Urinary bladder (tissue), 3 donors: ENCODE measurements at regions not wholly inside any gene's neighbourhood (a gene's known extent, or its start where the extent isn't known, plus 50 kb on each side); places are given as distances from the start of the nearest gene placed in this dataset.

Experiments
- DNase-seq: peaks from one replicate; pipeline ENCODE4 v3.0.0-alpha.2; 2015; ENCODE audit errors: extremely low spot score
- H3K27ac ChIP-seq: one replicate; pipeline ENCODE4 v1.5.1; 2013; ENCODE audit warnings: low read depth, mild to moderate bottlenecking, moderate library complexity
- H3K36me3 ChIP-seq: one replicate; pipeline ENCODE4 v1.6.1; 2013; ENCODE audit warnings: mild to moderate bottlenecking, moderate library complexity; ENCODE audit not compliant: insufficient read depth
- H3K4me1 ChIP-seq: one replicate; pipeline ENCODE4 v1.6.1; 2013; ENCODE audit warnings: mild to moderate bottlenecking, moderate library complexity; ENCODE audit not compliant: insufficient read depth
- H3K4me3 ChIP-seq: one replicate; pipeline ENCODE4 v1.5.1; 2013; ENCODE audit warnings: low read depth, low read length
- WGBS: extraction: QIAGEN DNeasy Blood & Tissue Kit; methylation state at CpG from one replicate; pipeline ENCODE4 v1.1.7; 2013; 5-methylcytosine and 5-hydroxymethylcytosine counted together
- donor health status: healthy with polysubstance abuse.
- donor health status: healthy.

DNA sequence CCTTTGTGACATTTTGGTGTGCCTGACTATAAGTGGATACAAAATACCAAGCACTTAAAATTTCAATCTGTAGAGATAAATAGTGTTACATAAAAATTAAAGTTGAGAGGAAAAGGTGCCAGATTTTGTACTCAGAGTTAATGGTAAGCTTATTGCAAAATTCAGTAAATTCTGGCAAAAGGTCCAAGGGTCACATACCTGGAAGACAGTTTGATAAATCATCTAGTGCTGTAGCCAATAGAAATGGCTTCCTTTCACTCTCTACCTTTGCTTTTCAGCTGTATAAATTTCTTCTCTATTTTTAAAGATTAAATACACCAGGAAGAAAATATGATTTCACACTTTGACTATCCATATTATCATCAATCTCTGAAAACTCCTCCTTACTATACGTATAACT is 690.2 kb upstream of the NRSN1 start:
- Histone ChIP-seq H3K27ac (no peak overlapping the region), H3K4me1 (no peaks in the 10 kb centered on the region), H3K4me3 (no peak overlapping the region), H3K36me3 (no peaks in the 10 kb centered on the region)
- no peak for DNase-seq
- 99% methylated on average over 1 of the region's 1 CpG for WGBS

DNA sequence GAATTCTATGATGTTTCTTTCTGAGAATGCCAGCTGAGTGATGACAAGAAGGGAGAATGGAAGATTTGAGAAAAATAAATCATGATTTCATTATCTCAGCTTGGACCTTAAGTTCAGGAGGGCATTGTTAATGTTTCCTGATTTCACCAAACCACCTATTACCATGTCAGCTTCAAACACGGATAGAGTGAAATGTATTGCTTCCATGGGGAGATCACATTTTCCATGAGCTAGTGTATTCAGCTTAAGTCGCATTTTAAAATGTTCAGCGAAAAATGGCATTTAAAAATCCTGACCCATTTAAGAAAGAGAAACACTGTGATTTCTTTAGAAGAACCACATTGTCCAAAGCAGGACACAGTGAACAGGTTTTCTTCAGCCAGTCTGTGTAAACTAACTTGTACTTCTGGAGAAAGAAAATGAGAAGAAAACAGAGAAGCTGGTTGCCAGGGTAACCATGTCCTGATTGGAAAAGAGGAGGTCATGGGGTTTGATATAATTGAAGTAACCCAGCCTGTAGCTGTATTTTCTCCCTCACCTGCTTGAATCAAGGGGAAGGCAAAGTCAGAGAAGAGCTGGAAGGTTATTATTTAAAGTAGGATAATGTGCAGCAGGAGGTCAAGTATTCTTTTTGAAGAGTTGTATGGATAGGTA is 684.1 kb upstream of the NRSN1 start:
- no peak overlapping the region for H3K27ac ChIP-seq
- H3K4me3 ChIP-seq, result no peak overlapping the region
- DNase-seq, result no peak
- H3K4me1 ChIP-seq, result no peaks in the 10 kb centered on the region
- 87% methylated on average over 3 of the region's 3 CpGs for WGBS
- H3K36me3 ChIP-seq, result no peaks in the 10 kb centered on the region

DNA sequence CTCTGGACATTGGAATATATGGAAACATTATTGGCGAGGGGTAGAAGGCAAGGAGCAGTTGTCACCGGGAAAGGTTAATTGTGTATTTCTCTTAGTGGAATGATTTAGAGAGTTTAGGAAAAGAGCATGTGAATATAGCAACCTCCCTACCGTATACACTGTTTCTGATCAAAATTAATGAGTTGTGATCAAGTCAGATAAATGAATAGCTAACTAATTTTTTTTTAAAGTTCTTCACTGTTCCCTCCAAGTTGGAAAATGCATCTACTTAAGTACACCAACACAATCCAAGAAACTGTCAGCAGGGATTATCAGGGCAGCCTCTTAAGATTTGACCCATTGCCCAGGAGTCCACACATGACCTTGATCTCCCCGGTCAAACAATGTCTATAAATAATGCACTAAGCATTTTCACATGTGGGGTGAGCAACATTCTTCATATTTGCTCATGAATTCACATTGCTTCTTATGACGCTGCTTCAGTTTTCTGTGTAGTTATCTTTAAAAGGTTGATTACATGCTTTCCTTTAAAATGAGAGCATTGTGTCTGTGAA is 680.8 kb upstream of the NRSN1 start:
- peak; percentile 53 for DNase-seq
- no peak overlapping the region for H3K27ac ChIP-seq
- H3K36me3 ChIP-seq, result no peaks in the 10 kb centered on the region
- no peaks in the 10 kb centered on the region for H3K4me1 ChIP-seq
- 50% methylated on average over 5 of the region's 5 CpGs for WGBS
- no peak overlapping the region for H3K4me3 ChIP-seq

DNA sequence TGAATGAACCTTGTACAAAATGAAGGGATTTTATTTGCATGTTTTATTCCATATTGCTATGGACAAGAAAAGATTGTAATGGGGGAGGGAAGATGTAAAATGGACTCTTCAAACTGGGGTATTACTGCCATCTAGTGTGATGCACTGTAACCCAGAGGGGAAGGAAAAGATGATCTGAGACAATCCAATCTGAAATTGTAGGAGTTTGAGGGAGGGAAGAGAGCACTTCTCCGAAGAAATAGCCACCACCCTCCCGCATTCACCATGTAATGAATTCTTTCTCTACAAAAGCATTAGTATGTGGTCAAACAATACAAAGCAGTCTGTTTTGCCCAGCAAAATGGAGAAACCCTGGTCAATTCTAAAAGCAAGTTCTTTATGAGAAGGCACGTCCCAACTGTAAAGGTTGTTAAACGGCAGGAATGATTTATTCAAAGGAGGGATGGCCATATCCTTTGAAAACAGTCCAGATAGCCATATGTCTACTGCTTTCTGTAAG is 679.5 kb upstream of the NRSN1 start:
- no peak overlapping the region for H3K4me3 ChIP-seq
- no peak overlapping the region for H3K27ac ChIP-seq
- H3K36me3 ChIP-seq, result no peaks in the 10 kb centered on the region
- no peaks in the 10 kb centered on the region for H3K4me1 ChIP-seq
- 42% methylated on average over 4 of the region's 4 CpGs for WGBS
- DNase-seq, result peak; percentile 70

DNA sequence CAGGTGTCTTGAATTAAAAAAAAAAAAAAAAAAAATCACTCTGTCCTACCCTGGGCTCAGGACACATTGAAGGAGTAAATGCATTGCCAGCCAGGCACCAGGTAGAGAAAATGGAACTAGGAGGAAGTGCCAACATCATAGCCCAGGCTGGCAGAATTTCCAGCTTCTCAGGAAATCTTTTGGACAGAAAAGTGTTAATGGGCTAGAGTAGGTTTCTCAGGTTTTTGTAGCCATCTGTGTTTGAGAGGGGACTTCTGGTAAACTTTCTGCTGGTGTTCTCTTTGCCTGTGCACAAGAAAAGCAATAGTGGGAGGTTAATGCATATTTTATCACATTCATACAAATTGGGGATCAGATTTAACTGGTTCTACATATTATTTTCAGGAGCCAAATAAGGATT is 678.3 kb upstream of the NRSN1 start:
- Histone ChIP-seq H3K27ac (no peak overlapping the region), H3K36me3 (no peaks in the 10 kb centered on the region), H3K4me3 (no peak overlapping the region), H3K4me1 (no peaks in the 10 kb centered on the region)
- DNase-seq, result no peak

DNA sequence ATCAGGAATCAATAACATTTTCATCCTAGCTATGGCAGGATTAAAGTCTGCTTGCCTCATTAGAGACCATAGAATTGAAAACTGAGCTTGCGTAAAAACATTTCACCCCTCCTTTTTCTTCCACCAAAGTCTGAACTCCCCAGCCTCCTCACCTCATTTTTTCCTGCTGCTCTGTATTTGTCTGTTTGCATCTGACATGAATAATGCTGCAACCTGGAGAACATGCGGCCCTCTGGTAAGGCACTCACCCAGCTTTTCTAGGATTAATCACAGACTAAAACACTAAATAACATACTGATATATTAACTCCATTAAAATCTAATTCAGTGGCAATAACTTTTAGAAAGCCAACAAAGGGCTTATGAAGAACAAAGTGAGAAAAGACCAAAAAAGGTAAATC is 677.7 kb upstream of the NRSN1 start:
- Histone ChIP-seq H3K4me1 (no peaks in the 10 kb centered on the region), H3K4me3 (no peak overlapping the region), H3K36me3 (no peaks in the 10 kb centered on the region), H3K27ac (no peak overlapping the region)
- DNase-seq, result no peak
- WGBS, result 94% methylated on average over 2 of the region's 2 CpGs

DNA sequence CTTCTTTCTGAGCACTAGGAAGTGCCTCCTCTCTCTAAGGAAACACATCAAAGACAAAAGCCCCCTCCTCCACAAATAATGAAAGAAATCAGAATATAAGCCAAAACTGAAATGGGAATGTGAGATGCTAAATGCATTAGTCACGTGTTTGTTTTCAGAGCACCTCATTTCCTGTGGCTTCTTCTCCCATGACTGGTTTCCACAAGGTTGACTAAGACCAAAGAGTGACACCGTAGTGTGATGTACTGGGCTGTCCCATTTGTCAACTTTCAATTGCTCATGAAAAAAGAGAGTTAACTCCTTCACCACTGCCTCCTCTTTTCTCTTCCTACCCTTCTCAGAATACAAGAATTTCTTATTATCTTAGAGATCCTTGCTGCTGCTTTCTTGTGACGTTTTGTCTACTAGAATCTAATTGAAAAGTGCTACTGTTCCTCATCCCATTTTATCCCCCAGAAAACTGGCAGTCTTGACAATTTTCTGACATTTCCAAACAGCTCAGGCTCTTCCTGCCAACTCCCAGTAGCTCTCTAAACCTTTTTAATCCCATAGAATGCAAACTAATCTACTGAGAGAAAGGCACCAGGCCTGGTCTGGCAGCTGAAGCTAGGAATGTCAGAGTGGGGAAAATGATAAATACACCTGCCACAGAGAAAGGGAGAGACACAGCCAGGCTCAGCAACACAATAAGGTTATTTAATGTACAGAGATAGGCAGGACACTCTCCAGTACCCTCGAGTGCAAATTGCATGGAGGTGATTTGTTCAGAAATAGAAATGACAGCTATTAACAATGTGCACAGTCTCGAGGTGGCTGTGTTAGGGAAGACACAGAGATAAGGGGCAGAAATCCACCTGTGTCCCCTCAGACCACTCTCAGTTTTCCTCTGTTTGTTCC is 671.7 kb upstream of the NRSN1 start:
- no peak for DNase-seq
- Histone ChIP-seq H3K4me1 (no peaks in the 10 kb centered on the region), H3K27ac (no peak overlapping the region), H3K36me3 (no peaks in the 10 kb centered on the region), H3K4me3 (no peak overlapping the region)
- 67% methylated on average over 5 of the region's 5 CpGs for WGBS

DNA sequence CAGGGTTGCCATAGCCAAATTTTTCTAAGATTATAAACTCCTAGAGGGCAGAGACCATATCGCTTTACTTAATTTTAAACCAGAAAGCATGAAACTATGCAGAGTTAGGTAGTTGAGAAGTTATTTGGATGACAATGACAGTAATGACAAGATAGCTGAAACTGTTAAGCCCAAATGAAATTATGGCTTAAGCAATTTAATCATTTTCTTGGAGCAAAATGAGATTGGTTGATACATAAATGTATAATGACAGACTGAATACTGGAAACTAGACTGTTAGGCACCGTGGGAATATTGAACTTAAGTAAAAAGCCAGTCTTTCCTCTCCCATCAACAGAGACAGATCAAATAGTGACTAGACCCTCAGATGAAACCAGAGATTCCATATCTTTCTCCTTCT is 670.3 kb upstream of the NRSN1 start:
- no peaks in the 10 kb centered on the region for H3K36me3 ChIP-seq
- H3K27ac ChIP-seq, result no peak overlapping the region
- DNase-seq, result no peak
- no peaks in the 10 kb centered on the region for H3K4me1 ChIP-seq
- no peak overlapping the region for H3K4me3 ChIP-seq
- WGBS, result 93% methylated on average over 2 of the region's 2 CpGs

DNA sequence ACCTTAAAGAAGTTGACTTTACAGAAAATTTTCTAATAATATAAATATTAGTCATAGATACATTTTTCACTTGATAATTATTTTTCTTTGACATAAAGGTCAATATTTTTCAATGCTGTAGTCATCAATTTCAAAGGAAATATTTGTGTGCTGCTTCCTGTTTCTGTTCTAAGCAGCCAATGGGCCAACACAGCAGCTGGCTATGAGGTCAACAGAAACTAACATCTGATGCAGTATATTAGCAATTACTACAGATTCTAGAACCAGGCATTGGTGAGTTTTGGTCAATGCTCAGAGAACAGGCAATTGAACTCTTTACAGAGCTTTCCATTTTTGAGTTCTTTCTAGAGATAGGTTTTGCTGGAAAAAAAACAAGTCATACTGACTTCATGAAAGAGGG is 669.6 kb upstream of the NRSN1 start:
- DNase-seq, result no peak
- Histone ChIP-seq H3K4me1 (no peaks in the 10 kb centered on the region), H3K36me3 (no peaks in the 10 kb centered on the region), H3K27ac (no peak overlapping the region), H3K4me3 (no peak overlapping the region)

DNA sequence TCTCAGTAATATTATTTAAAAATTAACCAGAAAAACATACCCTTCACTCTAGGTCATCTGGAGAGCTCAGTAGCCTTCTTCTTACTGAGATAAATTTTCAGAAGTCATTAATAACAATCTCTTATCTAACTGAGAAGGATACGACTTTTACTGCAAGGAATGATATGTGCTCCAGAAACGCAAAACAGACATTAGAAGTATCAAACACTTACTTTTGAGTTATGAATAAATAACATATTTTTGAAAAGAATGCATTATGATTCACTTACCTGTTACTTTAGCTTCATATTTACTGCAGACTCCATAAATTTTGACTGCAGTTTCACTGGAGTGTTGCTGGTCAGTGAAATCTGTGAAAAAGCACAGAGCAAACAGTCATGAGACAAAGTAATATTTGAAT is 668.7 kb upstream of the NRSN1 start:
- no peak for DNase-seq
- Histone ChIP-seq H3K4me3 (no peak overlapping the region), H3K27ac (no peak overlapping the region), H3K36me3 (no peaks in the 10 kb centered on the region), H3K4me1 (no peaks in the 10 kb centered on the region)
- WGBS, result 61% methylated on average over 2 of the region's 2 CpGs

DNA sequence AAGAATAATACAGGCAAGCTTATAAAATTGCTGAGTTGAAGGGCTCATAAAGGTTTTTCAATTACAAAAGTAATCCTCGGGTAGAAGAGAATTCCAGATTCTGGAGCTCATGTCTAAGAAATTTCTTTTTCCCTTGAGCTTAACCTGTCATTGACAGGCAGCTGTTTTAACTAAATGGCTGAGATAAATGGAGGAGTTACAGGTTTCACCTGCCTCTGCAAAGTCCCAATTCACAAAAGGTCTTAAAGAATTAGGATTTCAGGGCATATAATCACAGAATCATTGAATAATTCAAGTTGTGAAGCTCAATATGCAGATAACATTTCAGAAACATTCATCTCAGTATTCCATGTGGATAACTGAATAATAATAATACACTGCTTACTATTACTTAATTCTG is 660.1 kb upstream of the NRSN1 start:
- Histone ChIP-seq H3K4me3 (no peak overlapping the region), H3K4me1 (no peaks in the 10 kb centered on the region), H3K36me3 (no peaks in the 10 kb centered on the region), H3K27ac (no peak overlapping the region)
- no peak for DNase-seq
- WGBS, result 46% methylated on average over 1 of the region's 1 CpG

DNA sequence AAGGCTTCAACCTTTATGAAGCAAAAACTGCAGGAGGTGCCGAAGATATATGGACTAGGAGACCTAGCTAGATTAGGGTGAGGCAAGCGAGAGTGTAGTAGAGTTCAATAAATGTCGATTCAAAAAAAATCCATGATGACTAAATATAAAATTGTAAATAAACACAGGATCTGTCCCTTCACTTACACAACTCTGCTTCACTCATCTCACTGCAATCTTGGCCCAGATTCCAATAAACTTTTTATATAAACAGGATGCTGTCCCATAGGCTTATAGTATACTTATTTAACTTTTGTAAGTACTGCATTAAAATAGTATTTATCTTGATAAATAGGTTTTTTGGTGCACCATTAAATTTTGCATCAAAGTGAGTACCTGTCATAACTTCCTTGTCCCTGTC is 648.4 kb upstream of the NRSN1 start:
- WGBS, result 73% methylated on average over 3 of the region's 3 CpGs
- H3K4me3 ChIP-seq, result no peak overlapping the region

DNA sequence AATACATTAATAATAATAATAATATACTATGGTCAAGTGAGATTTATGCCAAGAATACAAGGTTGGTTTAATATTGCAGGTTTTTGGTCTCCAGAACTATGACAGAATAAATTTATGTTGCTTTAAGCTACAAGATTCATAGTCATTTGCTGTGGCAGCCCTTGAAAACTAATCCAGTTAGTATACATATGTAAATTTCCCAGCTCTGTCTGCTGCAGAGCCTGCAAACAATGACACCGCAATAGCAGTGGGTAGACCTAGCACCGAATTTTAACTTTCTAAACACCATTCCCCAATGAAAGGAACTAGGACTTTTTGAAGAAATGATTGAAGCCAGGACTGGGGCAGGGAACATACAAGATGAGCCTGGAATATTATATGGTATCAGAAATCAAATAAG is 647.7 kb upstream of the NRSN1 start:
- Histone ChIP-seq H3K27ac (no peak overlapping the region), H3K4me3 (no peak overlapping the region), H3K4me1 (no peaks in the 10 kb centered on the region), H3K36me3 (no peaks in the 10 kb centered on the region)
- 84% methylated on average over 2 of the region's 2 CpGs for WGBS
- DNase-seq, result no peak

More for the DNA sequence above, 648.4 kb upstream of the NRSN1 start:
- H3K4me1 ChIP-seq, result no peaks in the 10 kb centered on the region
- DNase-seq, result no peak
- H3K27ac ChIP-seq, result no peak overlapping the region
- H3K36me3 ChIP-seq, result no peaks in the 10 kb centered on the region

DNA sequence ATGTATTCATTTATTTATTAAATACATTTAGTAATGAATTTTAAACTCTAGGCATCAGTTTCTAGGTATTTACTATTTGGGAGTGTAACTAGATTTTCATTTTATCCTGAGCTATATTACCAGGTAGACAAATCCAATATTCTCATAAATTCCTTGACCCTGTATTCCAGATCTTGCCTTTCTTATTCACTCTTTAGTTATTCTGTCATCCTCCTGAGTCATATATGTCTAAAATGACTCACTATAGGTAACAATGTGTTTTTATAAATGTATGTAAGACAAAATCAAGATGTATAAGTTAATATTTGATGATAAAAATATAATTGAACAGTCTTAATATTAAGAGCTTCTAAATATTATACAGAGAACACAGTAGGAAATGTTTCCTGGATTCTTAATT is 642.1 kb upstream of the NRSN1 start:
- no peaks in the 10 kb centered on the region for H3K36me3 ChIP-seq
- H3K27ac ChIP-seq, result no peak overlapping the region
- H3K4me1 ChIP-seq, result no peaks in the 10 kb centered on the region
- no peak for DNase-seq
- H3K4me3 ChIP-seq, result no peak overlapping the region
